GM21360 (cell line): ENCODE measurements at regions not wholly inside any gene's neighbourhood (a gene's known extent, or its start where the extent isn't known, plus 50 kb on each side); places are given as distances from the start of the nearest gene placed in this dataset.

Experiments used
- ATAC-seq: cut with Tn5 transposase; IDR thresholded peaks from one replicate; pipeline ENCODE4 v1.9.1; 2021; ENCODE audit warnings: mild to moderate bottlenecking, moderate library complexity; ENCODE audit not compliant: unreplicated experiment

GRCh38 chr1:29521438-29521715 is 285.1 kb downstream of the PTPRU start:
- ATAC-seq, result no peak

DNA sequence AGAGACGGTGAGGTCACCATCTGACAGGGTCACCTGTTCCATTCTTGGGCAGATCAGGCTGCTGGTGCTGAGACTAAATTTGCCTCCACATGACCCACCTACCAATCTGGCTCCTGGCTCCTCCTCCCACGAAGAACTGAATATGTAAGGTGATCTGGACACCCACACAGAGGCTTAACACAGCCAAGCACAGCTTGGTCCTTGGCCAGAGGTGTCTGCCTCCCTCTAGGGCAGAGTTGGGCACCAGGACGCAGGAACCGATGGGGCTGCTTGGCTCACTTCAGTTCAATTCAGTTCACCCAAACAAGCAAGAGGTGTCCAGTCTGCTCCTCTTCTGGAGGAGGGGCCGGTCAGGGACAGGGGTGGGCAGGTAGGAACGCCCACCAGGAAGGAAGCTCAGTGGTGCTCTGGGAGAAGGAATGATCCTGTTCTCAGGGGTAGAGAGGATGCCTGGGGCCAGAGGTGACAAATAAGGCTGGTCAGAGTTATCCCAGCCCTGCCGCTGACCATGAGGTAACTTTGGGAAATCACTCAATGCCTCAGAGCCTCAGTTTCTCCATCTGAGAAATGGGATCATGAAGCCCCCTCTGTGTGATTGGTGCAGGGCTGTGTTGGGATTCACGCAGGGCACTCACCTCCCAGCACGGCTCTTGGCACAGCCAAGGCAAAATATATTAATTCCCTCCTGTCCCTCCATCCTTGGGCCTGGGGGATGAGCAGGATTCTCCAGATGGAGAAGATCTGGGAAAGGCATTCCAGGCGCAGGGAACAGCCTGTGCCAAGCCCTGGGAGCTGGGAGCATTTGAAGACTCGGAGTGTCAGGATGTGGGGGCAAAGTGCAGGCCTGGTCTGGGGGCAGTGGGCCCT is 284.5 kb downstream of the PTPRU start:
- ATAC-seq, result no peak

DNA sequence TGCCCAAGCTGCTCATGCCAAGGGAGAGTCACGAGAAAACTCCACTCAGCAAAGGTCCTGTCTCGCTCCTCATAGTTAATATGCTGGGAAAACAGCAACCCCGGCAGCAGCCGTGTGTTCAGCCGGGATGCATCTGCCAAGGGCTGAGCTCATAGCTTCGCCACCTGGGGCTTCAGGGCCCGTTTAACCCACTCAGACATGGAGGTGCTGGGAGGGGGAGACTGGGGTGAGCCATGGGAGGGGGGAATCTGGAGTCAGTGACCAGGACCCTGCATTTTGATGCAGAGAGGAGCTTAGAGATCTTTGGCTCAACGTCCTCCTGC is 283.4 kb downstream of the PTPRU start:
- no peak for ATAC-seq

DNA sequence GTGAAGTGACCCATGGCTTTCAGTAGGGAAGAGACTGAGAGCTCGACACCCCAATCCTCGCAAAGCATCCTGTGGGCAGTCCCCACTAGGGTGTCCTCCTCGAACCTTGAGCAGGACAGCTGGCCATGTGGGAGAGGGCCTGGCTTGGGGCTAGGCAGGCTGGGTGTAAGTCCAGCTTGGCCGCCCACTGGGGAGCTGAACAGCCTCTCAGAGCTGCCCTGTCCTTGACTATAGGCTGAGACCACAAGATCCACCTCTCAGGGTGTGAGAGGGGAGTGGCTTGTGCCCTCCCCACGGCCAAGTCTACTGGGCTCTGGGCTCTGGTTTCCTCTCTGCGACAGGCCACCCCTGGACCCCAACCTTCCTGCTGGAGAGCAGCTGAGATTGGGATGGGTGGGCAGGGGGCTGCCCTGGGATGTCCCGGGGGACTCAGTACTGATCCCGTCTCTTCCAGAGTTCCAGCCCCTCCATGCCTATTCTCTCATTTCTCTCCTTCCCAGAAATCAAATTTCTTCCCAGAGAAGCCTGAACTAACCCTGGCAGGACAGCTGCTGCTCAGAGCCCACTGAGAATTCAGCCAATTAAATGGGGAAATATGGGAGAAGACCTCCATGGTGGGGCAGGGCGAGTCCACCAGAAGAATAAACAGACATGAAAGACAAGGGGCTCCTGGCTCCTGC is 282.9 kb downstream of the PTPRU start:
- no peak for ATAC-seq

DNA sequence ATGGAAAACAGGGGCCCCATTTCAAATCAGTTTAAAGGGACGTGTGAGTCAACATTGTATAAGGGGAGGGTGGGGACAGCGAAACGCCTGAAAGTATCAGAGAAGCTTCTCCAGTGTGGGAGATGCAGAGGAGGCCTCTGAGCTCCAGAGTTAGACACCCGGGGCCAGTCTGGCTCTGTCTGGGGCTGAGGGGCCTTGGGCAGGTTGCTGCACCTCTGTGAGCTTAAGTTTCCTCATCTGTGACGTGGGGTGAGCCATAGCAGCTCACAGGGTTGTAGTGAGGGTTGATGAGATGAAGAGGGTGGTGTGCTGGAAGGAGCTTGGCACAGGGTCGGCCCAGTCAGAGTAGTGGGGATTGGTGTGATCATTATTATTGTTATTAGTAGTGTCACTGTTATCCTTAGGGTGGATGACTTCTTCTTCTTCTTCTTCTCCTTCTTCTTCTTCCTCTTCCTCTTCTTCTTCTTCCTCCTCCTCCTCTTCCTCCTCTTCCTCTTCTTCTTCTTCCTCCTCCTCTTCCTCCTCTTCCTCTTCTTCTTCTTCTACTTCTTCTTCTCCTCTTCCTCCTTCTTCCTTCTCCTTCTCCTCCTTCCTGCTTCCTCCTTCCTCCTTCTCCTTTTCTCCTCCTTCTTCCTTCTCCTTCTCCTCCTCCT is 282.0 kb downstream of the PTPRU start:
- no peak for ATAC-seq

GRCh38 chr1:29517251-29518086 is 281.1 kb downstream of the PTPRU start:
- ATAC-seq, result no peak

- no peak for ATAC-seq
Measured at GRCh38 chr1:29516063-29516820, 279.9 kb downstream of the PTPRU start.

GRCh38 chr1:29515170-29515955 is 279.0 kb downstream of the PTPRU start:
- ATAC-seq, result no peak

DNA sequence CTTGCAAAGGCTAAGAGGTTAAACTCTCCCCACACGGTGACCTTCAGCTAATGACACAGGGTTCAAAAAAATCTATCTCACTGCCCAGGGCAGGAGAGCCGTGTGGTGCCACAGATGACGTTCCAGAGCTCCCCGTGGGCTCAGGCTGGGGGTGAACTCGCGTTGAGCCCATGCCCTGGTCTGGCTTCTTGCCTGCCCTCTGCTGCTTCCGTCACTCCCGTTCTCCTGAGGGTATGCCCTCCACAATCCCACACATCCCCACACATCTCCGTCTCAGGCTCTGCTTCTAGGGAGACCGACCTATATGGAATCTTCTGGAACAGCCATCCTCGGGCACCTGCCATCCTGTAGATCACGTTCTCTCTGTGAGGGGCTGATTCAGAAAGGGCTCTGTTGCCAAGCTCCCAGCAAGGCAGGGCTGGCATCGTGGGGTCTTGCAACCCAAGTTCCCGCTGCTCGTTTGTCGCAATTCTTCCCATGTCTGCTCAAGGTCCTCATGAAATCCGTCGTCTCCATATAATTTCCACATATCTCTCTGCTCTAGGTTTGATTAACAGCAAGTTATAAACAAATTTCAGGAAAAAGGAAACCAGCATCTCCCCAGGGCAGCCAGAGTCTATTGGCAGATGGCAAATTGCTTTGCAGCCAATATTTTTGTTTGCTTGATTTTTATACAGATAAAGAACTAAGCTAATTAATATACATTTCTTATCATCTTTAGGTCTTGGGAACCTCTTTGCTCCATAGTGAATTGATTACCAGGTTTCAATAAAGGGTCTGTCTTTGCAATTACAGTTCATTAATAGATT is 278.2 kb downstream of the PTPRU start:
- no peak for ATAC-seq

GRCh38 chr1:29513357-29513756 is 277.0 kb downstream of the PTPRU start:
- no peak for ATAC-seq

DNA sequence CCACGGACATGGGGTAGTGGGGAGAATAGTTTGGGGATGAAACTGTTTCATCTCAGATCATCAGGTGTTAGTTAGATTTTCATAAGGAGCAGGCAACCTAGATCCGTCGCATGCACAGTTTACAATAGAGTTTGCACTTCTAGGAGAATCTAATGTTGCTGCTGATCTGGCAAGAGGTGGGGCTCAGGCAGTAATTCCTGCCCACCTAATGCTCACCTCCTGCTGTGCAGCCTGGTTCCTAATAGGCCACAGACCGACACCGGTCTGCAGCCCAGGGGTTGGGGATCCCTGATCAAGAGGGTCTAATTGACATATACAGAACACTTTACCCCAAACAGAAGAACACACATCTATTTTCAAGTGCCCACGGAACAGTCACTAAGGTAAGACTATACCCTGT is 275.1 kb downstream of the PTPRU start:
- no peak for ATAC-seq

DNA sequence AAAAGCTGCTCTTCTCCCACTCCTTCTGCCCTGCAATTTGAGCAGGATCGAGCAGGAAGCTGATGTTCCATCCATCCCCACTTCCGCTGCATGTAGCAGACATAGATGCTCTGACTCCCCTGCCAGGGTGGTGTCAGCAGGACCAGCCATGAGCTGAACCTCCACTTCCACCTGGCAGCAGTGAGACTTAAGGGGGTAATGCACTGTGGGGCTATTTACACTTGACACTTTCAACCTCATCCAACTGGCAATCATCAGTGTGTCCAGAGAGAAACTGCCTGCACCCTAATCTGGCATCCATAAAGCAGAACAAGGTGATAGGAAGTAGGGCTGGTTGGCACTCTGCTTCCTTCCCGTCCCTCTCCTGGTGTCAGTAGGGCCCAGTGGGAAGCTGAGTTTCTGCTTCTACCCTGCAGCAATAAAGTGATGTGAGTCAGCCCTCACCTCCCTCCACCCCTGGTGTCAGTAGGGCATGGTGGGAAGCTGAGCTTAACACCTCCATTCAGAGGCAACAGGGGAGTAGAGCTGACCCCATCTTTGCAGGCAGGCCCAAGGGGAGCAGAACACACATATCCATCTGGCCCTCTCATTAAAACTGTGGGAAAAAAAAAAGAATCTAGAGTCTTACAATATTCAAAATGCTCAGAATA is 272.3 kb downstream of the PTPRU start:
- no peak for ATAC-seq

DNA sequence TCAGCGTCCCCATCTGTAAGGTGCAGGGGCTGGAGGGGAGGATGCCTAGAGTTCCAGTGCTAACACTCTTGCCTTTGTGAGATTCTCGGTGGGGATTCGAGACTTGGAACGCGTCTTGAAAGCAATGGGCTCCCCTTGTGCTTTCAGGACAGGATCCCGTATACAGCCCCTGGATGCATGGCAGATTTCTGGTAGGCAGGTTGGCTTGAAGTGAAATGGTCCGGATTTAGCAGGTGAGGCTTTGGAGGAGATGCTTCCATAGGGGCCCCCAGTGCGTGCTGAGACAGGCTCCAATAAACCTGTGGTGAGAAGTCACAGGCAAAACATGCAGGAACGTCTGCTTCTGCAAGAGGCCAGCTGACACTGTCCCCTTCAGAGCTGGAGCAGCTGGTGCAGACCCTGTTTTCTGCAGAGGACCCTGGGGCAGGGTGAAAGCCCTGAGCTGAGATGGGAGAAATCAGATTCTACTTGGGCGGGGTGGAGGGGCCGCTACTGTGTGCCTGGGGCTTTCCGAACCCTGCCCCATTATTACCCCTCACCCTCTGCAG is 270.4 kb downstream of the PTPRU start:
- ATAC-seq, result no peak

- no peak for ATAC-seq
Measured at GRCh38 chr1:29505532-29506220, 269.4 kb downstream of the PTPRU start.

GRCh38 chr1:29504709-29505410 is 268.5 kb downstream of the PTPRU start:
- no peak for ATAC-seq

DNA sequence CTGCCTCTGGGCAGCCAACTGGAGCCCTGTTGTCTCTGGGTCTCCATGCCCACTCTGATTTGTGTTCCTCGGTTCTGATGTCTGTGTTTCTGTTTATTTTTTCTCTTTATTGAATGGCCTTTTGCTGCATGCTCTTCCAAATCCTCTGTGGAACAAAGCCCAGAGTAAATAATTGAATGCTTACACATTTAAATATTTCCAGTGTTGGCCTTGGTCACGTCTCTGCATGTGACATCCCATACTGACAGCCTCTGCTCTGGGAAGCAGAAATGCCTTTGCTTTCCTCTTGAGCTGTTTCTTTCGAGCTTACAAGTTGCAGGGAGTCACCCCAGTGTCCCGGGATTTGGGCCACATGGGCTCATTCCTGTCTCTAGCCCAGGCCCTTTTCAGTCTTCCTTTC is 267.9 kb downstream of the PTPRU start:
- ATAC-seq, result no peak
